HG02973 (cell line): ENCODE measurements at regions not wholly inside any gene's neighbourhood (a gene's known extent, or its start where the extent isn't known, plus 50 kb on each side); places are given as distances from the start of the nearest gene placed in this dataset.

Source experiments
- ATAC-seq: cut with Tn5 transposase; IDR thresholded peaks from one replicate; pipeline ENCODE4 v1.9.1; 2021; ENCODE audit warnings: moderate library complexity; ENCODE audit not compliant: unreplicated experiment

- no peak for ATAC-seq
Observed at GRCh38 chr7:131011432-131011742, 277.4 kb upstream of the KLF14 start.

GRCh38 chr7:131011976-131012375 lies 278.0 kb upstream of the KLF14 start:
- no peak for ATAC-seq

GRCh38 chr7:131012477-131013031 lies 278.5 kb upstream of the KLF14 start:
- ATAC-seq: no peak

GRCh38 chr7:131013716-131014115 lies 279.7 kb upstream of the KLF14 start:
- ATAC-seq: no peak

GRCh38 chr7:131014906-131015656 lies 281.1 kb upstream of the KLF14 start:
- ATAC-seq: no peak

GRCh38 chr7:131015657-131015958 lies 281.6 kb upstream of the KLF14 start:
- no peak for ATAC-seq

- ATAC-seq: no peak
Observed at GRCh38 chr7:131016230-131016629, 282.2 kb upstream of the KLF14 start.

GRCh38 chr7:131019351-131019750 lies 285.3 kb upstream of the KLF14 start:
- ATAC-seq: no peak

- peak; percentile 25 for ATAC-seq
Observed at GRCh38 chr7:131020759-131021261, 286.8 kb upstream of the KLF14 start.

- ATAC-seq: peak; percentile 55
Observed at GRCh38 chr7:131021460-131021859, 287.5 kb upstream of the KLF14 start.

GRCh38 chr7:131021902-131022301 lies 287.9 kb upstream of the KLF14 start:
- ATAC-seq: peak; percentile 5

GRCh38 chr7:131026297-131027000 lies 292.4 kb upstream of the KLF14 start:
- ATAC-seq: peak; percentile 39

GRCh38 chr7:131027287-131027773 lies 293.3 kb upstream of the KLF14 start:
- no peak for ATAC-seq

- ATAC-seq: no peak
Observed at GRCh38 chr7:131028295-131028694, 294.3 kb upstream of the KLF14 start.

GRCh38 chr7:131029002-131029401 lies 295.0 kb upstream of the KLF14 start:
- ATAC-seq: no peak

GRCh38 chr7:131031099-131031868 lies 296.4 kb upstream of the MKLN1 start:
- ATAC-seq: peak; percentile 69

- ATAC-seq: no peak
Observed at GRCh38 chr7:131032786-131033185, 294.9 kb upstream of the MKLN1 start.

GRCh38 chr7:131034166-131034881 lies 293.4 kb upstream of the MKLN1 start:
- no peak for ATAC-seq

GRCh38 chr7:131035088-131035770 lies 292.4 kb upstream of the MKLN1 start:
- no peak for ATAC-seq

GRCh38 chr7:131038153-131038552 lies 289.5 kb upstream of the MKLN1 start:
- ATAC-seq: no peak
